Thyroid gland (tissue), 4 donors: ENCODE measurements at regions not wholly inside any gene's neighbourhood (a gene's known extent, or its start where the extent isn't known, plus 50 kb on each side); places are given as distances from the start of the nearest gene placed in this dataset.

Experiments
- POLR2A ChIP-seq, 2 donors: fragments of 450-650 bp; IDR thresholded peaks; one replicate each; pipeline ENCODE4 v1.6.1; 2017; ENCODE audit warnings: antibody characterized with exemption in 2 of 2, mild to moderate bottlenecking in 2 of 2, moderate library complexity in 1 of 2
- TF ChIP-seq, protein P1 (sequence below), 6 experiments: fragments of 200-600 bp in 3 of 6; fragments of 450-650 bp in 3 of 6; sonication (generic) in 3 of 6; IDR thresholded peaks; one replicate each; pipeline ENCODE4 v1.5.1; 2016 to 2019; ENCODE audit warnings: antibody characterized with exemption in 6 of 6, mild to moderate bottlenecking in 2 of 6, inconsistent platforms in 1 of 6, moderate library complexity in 1 of 6

DNA sequence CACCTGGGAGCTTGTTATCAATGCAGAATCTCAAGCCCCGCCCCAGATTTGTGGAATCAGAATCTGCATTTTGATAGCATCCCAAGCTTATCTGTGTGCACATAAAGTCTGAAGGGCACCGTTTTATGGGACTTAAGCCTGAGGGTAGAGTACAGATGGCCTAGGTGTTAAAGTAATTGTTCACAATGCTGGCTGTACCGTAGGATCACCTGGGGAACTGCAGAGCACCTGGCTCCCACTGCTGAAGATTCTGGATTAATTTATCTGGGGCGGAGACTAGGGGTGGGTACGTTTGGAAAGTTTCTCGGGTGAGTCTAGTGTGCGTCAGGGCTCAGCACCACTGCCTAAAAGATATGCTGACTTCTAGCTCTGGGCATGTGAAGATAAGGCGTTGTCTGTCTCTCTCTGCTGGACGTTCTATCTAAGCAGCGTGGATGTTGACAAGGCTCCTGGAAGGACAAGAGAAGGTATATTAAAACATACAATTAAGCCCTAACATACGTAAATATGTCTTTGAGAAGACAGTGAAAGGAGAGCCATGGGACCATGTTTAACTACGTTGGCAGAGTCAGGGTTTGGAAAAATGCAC lies 63.2 kb upstream of the RASGRP1 start:
- TF ChIP-seq, protein P1, sequence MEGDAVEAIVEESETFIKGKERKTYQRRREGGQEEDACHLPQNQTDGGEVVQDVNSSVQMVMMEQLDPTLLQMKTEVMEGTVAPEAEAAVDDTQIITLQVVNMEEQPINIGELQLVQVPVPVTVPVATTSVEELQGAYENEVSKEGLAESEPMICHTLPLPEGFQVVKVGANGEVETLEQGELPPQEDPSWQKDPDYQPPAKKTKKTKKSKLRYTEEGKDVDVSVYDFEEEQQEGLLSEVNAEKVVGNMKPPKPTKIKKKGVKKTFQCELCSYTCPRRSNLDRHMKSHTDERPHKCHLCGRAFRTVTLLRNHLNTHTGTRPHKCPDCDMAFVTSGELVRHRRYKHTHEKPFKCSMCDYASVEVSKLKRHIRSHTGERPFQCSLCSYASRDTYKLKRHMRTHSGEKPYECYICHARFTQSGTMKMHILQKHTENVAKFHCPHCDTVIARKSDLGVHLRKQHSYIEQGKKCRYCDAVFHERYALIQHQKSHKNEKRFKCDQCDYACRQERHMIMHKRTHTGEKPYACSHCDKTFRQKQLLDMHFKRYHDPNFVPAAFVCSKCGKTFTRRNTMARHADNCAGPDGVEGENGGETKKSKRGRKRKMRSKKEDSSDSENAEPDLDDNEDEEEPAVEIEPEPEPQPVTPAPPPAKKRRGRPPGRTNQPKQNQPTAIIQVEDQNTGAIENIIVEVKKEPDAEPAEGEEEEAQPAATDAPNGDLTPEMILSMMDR (IDR thresholded peaks at IDR 0.05): no peak
- no peak for TF ChIP-seq POLR2A (IDR thresholded peaks at IDR 0.05)
